ENCODE measurements at regions not wholly inside any gene's neighbourhood (a gene's known extent, or its start where the extent isn't known, plus 50 kb on each side); places are given as distances from the start of the nearest gene placed in this dataset.

DNA sequence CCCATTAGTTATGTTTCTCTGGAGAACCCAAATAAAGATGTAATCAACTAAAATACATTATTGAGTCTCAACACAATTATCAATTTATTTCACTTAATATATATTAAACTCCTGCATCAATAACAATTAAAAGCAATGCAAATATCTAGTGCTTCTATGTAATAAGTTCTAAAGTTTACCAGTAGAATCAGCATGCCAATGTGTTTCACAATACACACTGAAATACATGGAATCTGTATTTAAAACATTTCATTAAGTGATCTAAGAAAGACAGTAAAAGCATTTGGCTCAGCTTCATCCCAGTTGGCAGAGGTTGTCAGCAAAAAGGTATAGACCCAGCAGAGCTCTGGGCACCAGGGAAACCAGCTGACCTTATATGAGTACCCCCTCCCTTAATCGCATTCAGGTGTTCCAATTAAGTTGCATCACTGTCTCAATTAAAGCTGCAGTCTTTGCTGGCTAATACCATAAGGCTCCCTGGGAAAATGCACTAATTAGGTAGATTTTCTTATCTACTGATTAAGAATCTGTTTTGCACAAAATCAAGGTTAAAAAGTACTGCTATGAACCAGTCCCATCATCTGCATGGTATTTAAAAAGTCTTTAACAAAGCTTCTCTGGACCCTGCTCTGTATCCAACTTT is 63.1 kb downstream of the NIBAN1 start:
- FAIRE-seq (no peak), ATAC-seq (no peak), DNase-seq (ENCODE audit: low spot score) (no peak)
- no peaks in the 10 kb centered on the region for H3K36me3 ChIP-seq (replicated peaks in 1 of 2; ENCODE audit: control insufficient read depth in 1 of 2, insufficient read depth in 2 of 2, low read length in 2 of 2)
- H3K9ac ChIP-seq (ENCODE audit: insufficient read depth, low read depth, low read length), result no peak overlapping the region
- no peak overlapping the region for H3K4me2 ChIP-seq (ENCODE audit: low read depth, low read length)
- no peak for TF ChIP-seq ZNF335 (CRISPR knock-in tag; IDR thresholded peaks at IDR 0.05)
- TF ChIP-seq FOXK1 (CRISPR knock-in tag; IDR thresholded peaks at IDR 0.05; ENCODE audit: borderline replicate concordance, low read depth), result no peak
- TF ChIP-seq ZFAT (CRISPR knock-in tag; conservative IDR thresholded peaks at IDR 0.05), result no peak
- no peak for TF ChIP-seq ZSCAN9 (CRISPR knock-in tag; IDR thresholded peaks at IDR 0.05; ENCODE audit: borderline replicate concordance)
- no peak for TF ChIP-seq ZSCAN25 (CRISPR knock-in tag; IDR thresholded peaks at IDR 0.05)
- no peak for TF ChIP-seq GZF1 (CRISPR knock-in tag; IDR thresholded peaks at IDR 0.05)
- TF ChIP-seq ZNF772 (CRISPR knock-in tag; IDR thresholded peaks at IDR 0.05), result no peak
- no peak for TF ChIP-seq ZNF460 (CRISPR knock-in tag; IDR thresholded peaks at IDR 0.05; ENCODE audit: borderline replicate concordance)
- TF ChIP-seq ZNF737 (CRISPR knock-in tag; IDR thresholded peaks at IDR 0.05; ENCODE audit: borderline replicate concordance), result no peak
- no TSS peak for BruUV-seq (replicated peaks)
- H3K4me3 ChIP-seq (replicated peaks in 1 of 3; ENCODE audit: insufficient read depth in 1 of 3, low read depth in 2 of 3, low read length in 3 of 3), result no peak overlapping the region
- ChIA-PET POLR2A (no interaction called here), CTCF (ENCODE audit: low intra/inter-chr PET ratio, low total read pairs) (no interaction called here)
- no peaks in the 10 kb centered on the region for H3K79me2 ChIP-seq (ENCODE audit: insufficient read depth, low read length)
- WGBS (ENCODE audit: low lambda C conversion rate), result 10% methylated on average over 1 of the region's 1 CpG
- no peaks in the 10 kb centered on the region for H3K9me3 ChIP-seq (ENCODE audit: low read length)
- in situ Hi-C loops (cut with HindIII; ENCODE audit: extremely low pct_ligation_motif_present, low pct_unique_long_range_greater_than_20kb) (no loop called here), intact Hi-C loops (cut with micrococcal nuclease; ENCODE audit: unreplicated experiment) (no loop called here)
- no peaks in the 10 kb centered on the region for H3K4me1 ChIP-seq (ENCODE audit: insufficient read depth, low read length)
- H2AFZ ChIP-seq (ENCODE audit: low read length), result no peak overlapping the region
- no peaks in the 10 kb centered on the region; a peak in 1 of 5 replicates for H3K27me3 ChIP-seq (ENCODE audit: control insufficient read depth in 1 of 2, insufficient read depth in 2 of 2, low read length in 2 of 2)
- H3K27ac ChIP-seq (ENCODE audit: extremely low read length, insufficient read depth, low read length), result no peak overlapping the region
- H4K20me1 ChIP-seq (ENCODE audit: insufficient read depth, low read length), result no peaks in the 10 kb centered on the region

DNA sequence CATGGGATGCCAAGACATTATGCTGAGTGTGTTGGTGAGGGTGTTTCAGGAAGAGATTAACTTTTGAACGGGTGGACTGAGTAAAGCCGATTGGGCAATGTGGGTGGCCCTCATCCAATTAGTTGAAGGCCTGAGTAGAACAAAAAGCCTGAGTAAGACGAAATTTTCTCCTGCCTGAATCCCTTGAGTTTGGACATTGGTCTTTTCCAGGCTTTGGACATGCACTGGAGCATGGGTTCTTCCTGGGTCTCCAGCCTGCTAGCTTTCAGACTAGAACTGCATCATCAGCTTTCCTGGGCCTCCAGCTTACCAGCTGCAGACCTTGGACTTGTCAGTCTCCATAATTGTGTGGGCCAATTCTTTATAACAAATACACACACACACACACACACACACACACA is 63.6 kb downstream of the NIBAN1 start:
- ChIA-PET POLR2A (no interaction called here), CTCF (ENCODE audit: low intra/inter-chr PET ratio, low total read pairs) (no interaction called here)
- WGBS (ENCODE audit: low lambda C conversion rate), result 0% methylated on average over 3 of the region's 3 CpGs
- H4K20me1 ChIP-seq (ENCODE audit: insufficient read depth, low read length), result no peaks in the 10 kb centered on the region
- H2AFZ ChIP-seq (ENCODE audit: low read length), result no peak overlapping the region
- BruUV-seq (replicated peaks), result no TSS peak
- H3K4me2 ChIP-seq (ENCODE audit: low read depth, low read length), result no peak overlapping the region
- TF ChIP-seq ZNF773 (CRISPR knock-in tag; IDR thresholded peaks at IDR 0.05; ENCODE audit: borderline replicate concordance) (no peak), ZMYM4 (CRISPR knock-in tag; IDR thresholded peaks at IDR 0.05) (no peak), GATA4 (IDR thresholded peaks at IDR 0.05; ENCODE audit: borderline replicate concordance, low read depth) (no peak), MAFK (conservative IDR thresholded peaks at IDR 0.05 in 1 of 2, IDR thresholded peaks at IDR 0.05 in 1 of 2; ENCODE audit: low read length in 2 of 2) (peak in 1 of 2 experiments; percentile 18; a peak in 1 of 4 replicates)
- TF ChIP-seq, protein P1, sequence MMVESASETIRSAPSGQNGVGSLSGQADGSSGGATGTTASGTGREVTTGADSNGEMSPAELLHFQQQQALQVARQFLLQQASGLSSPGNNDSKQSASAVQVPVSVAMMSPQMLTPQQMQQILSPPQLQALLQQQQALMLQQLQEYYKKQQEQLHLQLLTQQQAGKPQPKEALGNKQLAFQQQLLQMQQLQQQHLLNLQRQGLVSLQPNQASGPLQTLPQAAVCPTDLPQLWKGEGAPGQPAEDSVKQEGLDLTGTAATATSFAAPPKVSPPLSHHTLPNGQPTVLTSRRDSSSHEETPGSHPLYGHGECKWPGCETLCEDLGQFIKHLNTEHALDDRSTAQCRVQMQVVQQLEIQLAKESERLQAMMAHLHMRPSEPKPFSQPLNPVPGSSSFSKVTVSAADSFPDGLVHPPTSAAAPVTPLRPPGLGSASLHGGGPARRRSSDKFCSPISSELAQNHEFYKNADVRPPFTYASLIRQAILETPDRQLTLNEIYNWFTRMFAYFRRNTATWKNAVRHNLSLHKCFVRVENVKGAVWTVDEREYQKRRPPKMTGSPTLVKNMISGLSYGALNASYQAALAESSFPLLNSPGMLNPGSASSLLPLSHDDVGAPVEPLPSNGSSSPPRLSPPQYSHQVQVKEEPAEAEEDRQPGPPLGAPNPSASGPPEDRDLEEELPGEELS (CRISPR knock-in tag; IDR thresholded peaks at IDR 0.05), result no peak
- H3K4me1 ChIP-seq (ENCODE audit: insufficient read depth, low read length), result no peaks in the 10 kb centered on the region
- H3K4me3 ChIP-seq (replicated peaks in 1 of 3; ENCODE audit: insufficient read depth in 1 of 3, low read depth in 2 of 3, low read length in 3 of 3), result no peak overlapping the region
- H3K27me3 ChIP-seq (ENCODE audit: control insufficient read depth in 1 of 2, insufficient read depth in 2 of 2, low read length in 2 of 2), result no peaks in the 10 kb centered on the region; a peak in 1 of 5 replicates
- no peaks in the 10 kb centered on the region for H3K9me3 ChIP-seq (ENCODE audit: low read length)
- no peak for FAIRE-seq
- no peak overlapping the region for H3K9ac ChIP-seq (ENCODE audit: insufficient read depth, low read depth, low read length)
- intact Hi-C loops (cut with micrococcal nuclease; ENCODE audit: unreplicated experiment) (no loop called here), in situ Hi-C loops (cut with HindIII; ENCODE audit: extremely low pct_ligation_motif_present, low pct_unique_long_range_greater_than_20kb) (no loop called here)
- no peaks in the 10 kb centered on the region for H3K36me3 ChIP-seq (replicated peaks in 1 of 2; ENCODE audit: control insufficient read depth in 1 of 2, insufficient read depth in 2 of 2, low read length in 2 of 2)
- no peaks in the 10 kb centered on the region for H3K79me2 ChIP-seq (ENCODE audit: insufficient read depth, low read length)
- ATAC-seq, result no peak
- no peak overlapping the region for H3K27ac ChIP-seq (ENCODE audit: extremely low read length, insufficient read depth, low read length)
- DNase-seq (ENCODE audit: low spot score), result no peak
